ENCODE measurements at regions not wholly inside any gene's neighbourhood (a gene's known extent, or its start where the extent isn't known, plus 50 kb on each side); places are given as distances from the start of the nearest gene placed in this dataset.

GRCh38 chr6:140107216-140107615, 732.8 kb upstream of the CITED2 start:
- Histone ChIP-seq H3K18ac (ENCODE audit: low read depth in 1 of 2, low read length in 2 of 2) (no peak overlapping the region), H3K4me2 (ENCODE audit: low read length, poor library complexity, severe bottlenecking) (no peak overlapping the region)
- DNase-seq, result no peak

GRCh38 chr6:140105857-140106256, 731.4 kb upstream of the CITED2 start:
- Histone ChIP-seq H4K91ac (ENCODE audit: low read length) (no peak overlapping the region), H4K8ac (ENCODE audit: low read length) (peak overlapping the region; percentile 83), H3K36me3 (ENCODE audit: control insufficient read depth in 1 of 2, insufficient read depth in 2 of 2, low read depth in 1 of 2, low read length in 2 of 2) (no peaks in the 10 kb centered on the region), H3K27ac (ENCODE audit: low read length, poor library complexity, severe bottlenecking) (no peak overlapping the region), H3K27me3 (ENCODE audit: control insufficient read depth in 1 of 2, insufficient read depth in 1 of 2, low read length in 2 of 2) (no peaks in the 10 kb centered on the region), H2BK120ac (ENCODE audit: low read depth, low read length) (peak overlapping the region; percentile 88), H3K79me1 (replicated peaks; ENCODE audit: low read length, poor library complexity, severe bottlenecking) (no peaks in the 10 kb centered on the region), H3K9me3 (ENCODE audit: control insufficient read depth, low read length) (no peaks in the 10 kb centered on the region), H3K4ac (ENCODE audit: low read depth in 1 of 2, low read length in 2 of 2) (peak overlapping the region in 1 of 2 experiments; percentile 41), H3K18ac (ENCODE audit: low read depth in 1 of 2, low read length in 2 of 2) (peak overlapping the region; percentile 24 to 77), H3K4me3 (ENCODE audit: insufficient read depth in 1 of 2, low read depth in 1 of 2, low read length in 2 of 2) (no peak overlapping the region), H2AFZ (ENCODE audit: low read depth, low read length) (no peak overlapping the region), H3K9ac (ENCODE audit: low read length) (no peak overlapping the region), H2BK15ac (ENCODE audit: low read depth, poor library complexity, severe bottlenecking) (no peak overlapping the region), H3K14ac (ENCODE audit: low read length in 2 of 2) (no peak overlapping the region), H2BK5ac (ENCODE audit: low read depth, low read length, poor library complexity, severe bottlenecking) (no peak overlapping the region), H3K4me1 (ENCODE audit: control insufficient read depth, insufficient read depth, low read depth, low read length) (no peaks in the 10 kb centered on the region), H3K23ac (ENCODE audit: low read length in 2 of 2) (no peak overlapping the region), H3K4me2 (ENCODE audit: low read length, poor library complexity, severe bottlenecking) (no peak overlapping the region), H2AK5ac (ENCODE audit: low read length, severe bottlenecking) (no peak overlapping the region), H2BK12ac (ENCODE audit: low read length in 2 of 2) (peak overlapping the region; percentile 33 to 84)
- peak; percentile 28 for DNase-seq
- WGBS, result 54% methylated on average over 2 of the region's 6 CpGs

More at GRCh38 chr6:140107216-140107615, 732.8 kb upstream of the CITED2 start:
- H3K79me1 ChIP-seq (replicated peaks; ENCODE audit: low read length, poor library complexity, severe bottlenecking), result no peaks in the 10 kb centered on the region
- H3K36me3 ChIP-seq (ENCODE audit: control insufficient read depth in 1 of 2, insufficient read depth in 2 of 2, low read depth in 1 of 2, low read length in 2 of 2), result no peaks in the 10 kb centered on the region
- H3K9ac ChIP-seq (ENCODE audit: low read length), result no peak overlapping the region
- no peak overlapping the region for H2BK15ac ChIP-seq (ENCODE audit: low read depth, poor library complexity, severe bottlenecking)
- H4K8ac ChIP-seq (ENCODE audit: low read length), result no peak overlapping the region
- no peak overlapping the region for H2BK120ac ChIP-seq (ENCODE audit: low read depth, low read length)
- no peak overlapping the region for H4K91ac ChIP-seq (ENCODE audit: low read length)
- H3K4ac ChIP-seq (ENCODE audit: low read depth in 1 of 2, low read length in 2 of 2), result no peak overlapping the region
- H2AK5ac ChIP-seq (ENCODE audit: low read length, severe bottlenecking), result no peak overlapping the region
- H3K23ac ChIP-seq (ENCODE audit: low read length in 2 of 2), result no peak overlapping the region
- H3K14ac ChIP-seq (ENCODE audit: low read length in 2 of 2), result no peak overlapping the region
- H3K27me3 ChIP-seq (ENCODE audit: control insufficient read depth in 1 of 2, insufficient read depth in 1 of 2, low read length in 2 of 2), result no peaks in the 10 kb centered on the region
- H3K4me3 ChIP-seq (ENCODE audit: insufficient read depth in 1 of 2, low read depth in 1 of 2, low read length in 2 of 2), result no peak overlapping the region
- H2BK5ac ChIP-seq (ENCODE audit: low read depth, low read length, poor library complexity, severe bottlenecking), result no peak overlapping the region
- no peak overlapping the region for H3K27ac ChIP-seq (ENCODE audit: low read length, poor library complexity, severe bottlenecking)
- no peaks in the 10 kb centered on the region for H3K4me1 ChIP-seq (ENCODE audit: control insufficient read depth, insufficient read depth, low read depth, low read length)
- no peaks in the 10 kb centered on the region for H3K9me3 ChIP-seq (ENCODE audit: control insufficient read depth, low read length)
- no peak overlapping the region for H2BK12ac ChIP-seq (ENCODE audit: low read length in 2 of 2)
- no peak overlapping the region for H2AFZ ChIP-seq (ENCODE audit: low read depth, low read length)

GRCh38 chr6:140105241-140105640, 730.8 kb upstream of the CITED2 start:
- no peak for DNase-seq
- H3K9ac ChIP-seq (ENCODE audit: low read length), result no peak overlapping the region
- no peak overlapping the region for H3K4me2 ChIP-seq (ENCODE audit: low read length, poor library complexity, severe bottlenecking)

GRCh38 chr6:140101818-140102217, 727.4 kb upstream of the CITED2 start:
- H2BK120ac ChIP-seq (ENCODE audit: low read depth, low read length), result no peak overlapping the region
- DNase-seq, result no peak
- H3K4me3 ChIP-seq (ENCODE audit: insufficient read depth in 1 of 2, low read depth in 1 of 2, low read length in 2 of 2), result no peak overlapping the region
- no peak overlapping the region for H4K8ac ChIP-seq (ENCODE audit: low read length)
- no peak overlapping the region for H2AK5ac ChIP-seq (ENCODE audit: low read length, severe bottlenecking)
- H3K23ac ChIP-seq (ENCODE audit: low read length in 2 of 2), result no peak overlapping the region
- no peak overlapping the region for H3K9ac ChIP-seq (ENCODE audit: low read length)
- H2BK5ac ChIP-seq (ENCODE audit: low read depth, low read length, poor library complexity, severe bottlenecking), result no peak overlapping the region
- no peak overlapping the region for H2BK12ac ChIP-seq (ENCODE audit: low read length in 2 of 2)
- H2BK15ac ChIP-seq (ENCODE audit: low read depth, poor library complexity, severe bottlenecking), result no peak overlapping the region
- H3K9me3 ChIP-seq (ENCODE audit: control insufficient read depth, low read length), result no peaks in the 10 kb centered on the region
- no peak overlapping the region for H3K4ac ChIP-seq (ENCODE audit: low read depth in 1 of 2, low read length in 2 of 2)
- H3K79me1 ChIP-seq (replicated peaks; ENCODE audit: low read length, poor library complexity, severe bottlenecking), result no peaks in the 10 kb centered on the region
- H3K14ac ChIP-seq (ENCODE audit: low read length in 2 of 2), result no peak overlapping the region
- no peak overlapping the region for H3K4me2 ChIP-seq (ENCODE audit: low read length, poor library complexity, severe bottlenecking)
- no peak overlapping the region for H4K91ac ChIP-seq (ENCODE audit: low read length)
- H3K27me3 ChIP-seq (ENCODE audit: control insufficient read depth in 1 of 2, insufficient read depth in 1 of 2, low read length in 2 of 2), result no peaks in the 10 kb centered on the region
- H2AFZ ChIP-seq (ENCODE audit: low read depth, low read length), result no peak overlapping the region
- no peak overlapping the region for H3K27ac ChIP-seq (ENCODE audit: low read length, poor library complexity, severe bottlenecking)
- H3K18ac ChIP-seq (ENCODE audit: low read depth in 1 of 2, low read length in 2 of 2), result no peak overlapping the region
- no peaks in the 10 kb centered on the region for H3K4me1 ChIP-seq (ENCODE audit: control insufficient read depth, insufficient read depth, low read depth, low read length)
- no peaks in the 10 kb centered on the region for H3K36me3 ChIP-seq (ENCODE audit: control insufficient read depth in 1 of 2, insufficient read depth in 2 of 2, low read depth in 1 of 2, low read length in 2 of 2)

More at GRCh38 chr6:140105241-140105640, 730.8 kb upstream of the CITED2 start:
- no peak overlapping the region for H2BK15ac ChIP-seq (ENCODE audit: low read depth, poor library complexity, severe bottlenecking)
- H4K8ac ChIP-seq (ENCODE audit: low read length), result no peak overlapping the region
- H2BK12ac ChIP-seq (ENCODE audit: low read length in 2 of 2), result peak overlapping the region in 1 of 2 experiments; percentile 33
- H3K27me3 ChIP-seq (ENCODE audit: control insufficient read depth in 1 of 2, insufficient read depth in 1 of 2, low read length in 2 of 2), result no peaks in the 10 kb centered on the region
- no peak overlapping the region for H3K4ac ChIP-seq (ENCODE audit: low read depth in 1 of 2, low read length in 2 of 2)
- no peak overlapping the region for H2AFZ ChIP-seq (ENCODE audit: low read depth, low read length)
- H3K23ac ChIP-seq (ENCODE audit: low read length in 2 of 2), result no peak overlapping the region
- H2BK120ac ChIP-seq (ENCODE audit: low read depth, low read length), result no peak overlapping the region
- H3K79me1 ChIP-seq (replicated peaks; ENCODE audit: low read length, poor library complexity, severe bottlenecking), result no peaks in the 10 kb centered on the region
- H3K27ac ChIP-seq (ENCODE audit: low read length, poor library complexity, severe bottlenecking), result no peak overlapping the region
- H3K14ac ChIP-seq (ENCODE audit: low read length in 2 of 2), result no peak overlapping the region
- H3K36me3 ChIP-seq (ENCODE audit: control insufficient read depth in 1 of 2, insufficient read depth in 2 of 2, low read depth in 1 of 2, low read length in 2 of 2), result no peaks in the 10 kb centered on the region
- H3K18ac ChIP-seq (ENCODE audit: low read depth in 1 of 2, low read length in 2 of 2), result no peak overlapping the region
- H2AK5ac ChIP-seq (ENCODE audit: low read length, severe bottlenecking), result no peak overlapping the region
- WGBS, result 88% methylated on average over 3 of the region's 3 CpGs
- H3K9me3 ChIP-seq (ENCODE audit: control insufficient read depth, low read length), result no peaks in the 10 kb centered on the region
- H2BK5ac ChIP-seq (ENCODE audit: low read depth, low read length, poor library complexity, severe bottlenecking), result no peak overlapping the region
- no peaks in the 10 kb centered on the region for H3K4me1 ChIP-seq (ENCODE audit: control insufficient read depth, insufficient read depth, low read depth, low read length)
- H4K91ac ChIP-seq (ENCODE audit: low read length), result no peak overlapping the region
- H3K4me3 ChIP-seq (ENCODE audit: insufficient read depth in 1 of 2, low read depth in 1 of 2, low read length in 2 of 2), result no peak overlapping the region
